Astrocyte of the spinal cord (primary cell): ENCODE measurements at regions not wholly inside any gene's neighbourhood (a gene's known extent, or its start where the extent isn't known, plus 50 kb on each side); places are given as distances from the start of the nearest gene placed in this dataset.
"Not testable (repeated sequence)": the region's sequence is repeated elsewhere in the genome, so short reads cannot be mapped to it uniquely, and the experiment has no call there.

Experiments used
- DNase-seq: peaks from one replicate; pipeline ENCODE4 v3.0.0; 2011; ENCODE audit warnings: low read depth, low spot score
- H3K4me3 ChIP-seq: 2 replicates; pipeline ENCODE4 v1.5.1; 2011; ENCODE audit warnings: low read depth, mild to moderate bottlenecking, low read length, moderate library complexity
- CTCF ChIP-seq: IDR thresholded peaks from 2 replicates; pipeline ENCODE4 v1.5.1; 2012; ENCODE audit warnings: low read depth, mild to moderate bottlenecking, low read length, inconsistent platforms
- in situ Hi-C: cut with HindIII; loops from 2 replicates; pipeline ENCODE4 v1.10.0; 2017; ENCODE audit warnings: low sequenced_read_pairs

- no peak overlapping the region for H3K4me3 ChIP-seq
- in situ Hi-C loops: no loop called here
- TF ChIP-seq CTCF: no peak
- DNase-seq: peak; percentile 81
Measured at GRCh38 chr2:192500550-192501200, 305.9 kb upstream of the TMEFF2 start.

GRCh38 chr2:192499476-192499875 lies 304.7 kb upstream of the TMEFF2 start:
- DNase-seq: peak; percentile 35
- no peak for TF ChIP-seq CTCF
- H3K4me3 ChIP-seq: no peak overlapping the region
- in situ Hi-C loops: no loop called here

DNA sequence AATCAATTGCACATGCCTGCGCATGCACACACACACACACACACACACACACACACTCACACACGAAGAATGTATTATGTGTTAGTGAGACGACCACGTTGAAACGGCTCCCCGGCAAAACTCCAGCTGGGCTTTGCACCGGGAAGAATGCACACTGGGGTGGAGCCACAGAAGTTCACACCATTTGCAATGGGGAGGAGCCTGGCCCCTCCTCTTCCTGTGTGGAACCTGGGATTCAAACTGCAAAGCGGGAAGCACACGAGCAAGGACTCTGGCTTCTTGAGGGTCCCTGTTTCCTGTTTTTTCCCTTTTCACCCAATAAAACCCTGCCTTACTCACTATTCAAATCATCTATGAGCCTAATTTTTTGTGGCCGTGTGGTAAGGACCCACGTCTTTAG lies 304.0 kb upstream of the TMEFF2 start:
- TF ChIP-seq CTCF: no peak
- H3K4me3 ChIP-seq: no peak overlapping the region
- in situ Hi-C loops: no loop called here
- no peak for DNase-seq

- H3K4me3 ChIP-seq, in situ Hi-C loops, DNase-seq: not testable (repeated sequence)
Measured at GRCh38 chr2:192488158-192488557, 293.4 kb upstream of the TMEFF2 start.

- no peak overlapping the region for H3K4me3 ChIP-seq
- in situ Hi-C loops: no loop called here
Measured at GRCh38 chr2:192487636-192488035, 292.9 kb upstream of the TMEFF2 start.

DNA sequence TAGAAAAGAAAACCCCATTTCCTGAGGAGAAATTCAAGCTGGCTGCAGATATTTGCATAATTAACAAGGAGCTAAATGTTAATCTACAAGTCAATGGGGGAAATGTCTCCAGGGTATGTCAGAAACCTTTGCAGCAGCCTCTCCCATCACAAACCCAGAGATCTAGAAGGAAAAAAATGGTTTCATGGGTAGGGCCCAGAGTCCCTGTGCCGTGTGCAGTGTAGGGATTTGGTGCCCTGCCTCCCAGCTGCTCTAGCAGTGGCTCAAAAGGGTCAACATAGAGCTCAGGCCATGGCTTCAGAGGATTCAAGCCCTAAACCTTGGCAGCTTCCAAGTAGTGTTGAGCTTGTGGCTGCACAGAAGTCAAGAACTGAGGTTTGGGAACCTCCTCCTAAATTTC lies 290.2 kb upstream of the TMEFF2 start:
- no peak for TF ChIP-seq CTCF
- in situ Hi-C loops: no loop called here
- DNase-seq: no peak
- no peak overlapping the region for H3K4me3 ChIP-seq

More at GRCh38 chr2:192487636-192488035, 292.9 kb upstream of the TMEFF2 start:
- TF ChIP-seq CTCF: no peak
- no peak for DNase-seq

GRCh38 chr2:192480984-192481383 lies 286.3 kb upstream of the TMEFF2 start:
- H3K4me3 ChIP-seq: no peak overlapping the region

More at GRCh38 chr2:192480984-192481383, 286.3 kb upstream of the TMEFF2 start:
- in situ Hi-C loops: no loop called here
- TF ChIP-seq CTCF: no peak
- DNase-seq: no peak
